Right atrium auricular region (tissue), 2 donors: ENCODE measurements at regions not wholly inside any gene's neighbourhood (a gene's known extent, or its start where the extent isn't known, plus 50 kb on each side); places are given as distances from the start of the nearest gene placed in this dataset.
"Not testable (repeated sequence)": the region's sequence is repeated elsewhere in the genome, so short reads cannot be mapped to it uniquely, and the experiment has no call there.

ENCODE experiments used
- DNase-seq: peaks from one replicate; pipeline ENCODE4 v3.0.0-alpha.2; 2019; ENCODE audit warnings: low spot score
- H3K27ac ChIP-seq, 2 donors: fragments of 200-600 bp; sonication (generic); 1 replicate in 1 of 2; 2 replicates in 1 of 2; pipeline ENCODE4 v1.5.1; 2016 to 2019
- H3K27me3 ChIP-seq, 2 donors: fragments of 200-600 bp; sonication (generic); one replicate each; pipeline versions ENCODE4 v1.5.1 to v1.6.0; 2017 to 2019
- H3K36me3 ChIP-seq: fragments of 200-600 bp; sonication (generic); one replicate; pipeline ENCODE4 v1.5.1; 2016
- H3K4me1 ChIP-seq, 2 donors: fragments of 200-600 bp; sonication (generic); one replicate each; pipeline versions ENCODE4 v1.5.1 to v1.6.0; 2017 to 2019
- H3K4me3 ChIP-seq, 2 donors: fragments of 200-600 bp; sonication (generic); 1 replicate in 1 of 2; 2 replicates in 1 of 2; pipeline ENCODE4 v1.5.1; 2017 to 2019; ENCODE audit warnings: mild to moderate bottlenecking in 1 of 2, moderate library complexity in 1 of 2
- H3K9me3 ChIP-seq, 2 donors: fragments of 200-600 bp; sonication (generic); one replicate each; pipeline ENCODE4 v1.5.1; 2019
- CTCF ChIP-seq, 2 donors: fragments of 200-600 bp; sonication (generic); IDR thresholded peaks; one replicate each; pipeline ENCODE4 v1.5.1; 2019; ENCODE audit warnings: antibody characterized with exemption in 2 of 2

DNA sequence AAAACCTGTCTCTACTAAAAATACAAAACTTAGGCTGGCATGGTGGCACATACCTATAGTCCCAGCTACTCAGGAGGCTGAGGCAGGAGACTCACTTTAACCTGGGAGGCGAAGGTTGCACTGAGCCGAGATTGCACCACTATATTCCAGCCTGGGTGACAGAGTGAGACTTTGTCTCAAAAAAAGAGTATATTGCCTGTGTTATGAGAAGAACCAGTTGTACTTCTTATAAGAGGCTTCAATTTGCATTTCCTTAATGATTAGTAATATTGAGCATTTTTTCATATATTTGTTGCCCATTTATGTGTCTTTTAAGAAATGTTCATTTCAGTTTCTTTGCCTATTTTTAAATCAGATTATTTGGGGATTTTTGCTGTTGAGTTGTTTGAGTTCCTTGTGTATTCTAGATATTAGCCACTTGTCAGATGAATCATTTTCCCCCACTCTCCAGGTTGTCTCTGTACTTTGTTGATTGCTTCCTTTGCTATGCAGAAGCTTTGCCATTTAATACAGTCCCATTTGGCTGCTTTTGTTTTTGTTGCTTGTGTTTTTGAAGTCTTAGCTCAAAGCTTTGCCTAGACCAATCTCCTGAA is 75.8 kb upstream of the LRPPRC start:
- Histone ChIP-seq H3K36me3 (no peaks in the 10 kb centered on the region), H3K27ac (no peak overlapping the region), H3K9me3 (no peaks in the 10 kb centered on the region), H3K4me1 (no peaks in the 10 kb centered on the region), H3K4me3 (no peak overlapping the region), H3K27me3 (no peaks in the 10 kb centered on the region)
- no peak for DNase-seq
- TF ChIP-seq CTCF (IDR thresholded peaks at IDR 0.05), result no peak

DNA sequence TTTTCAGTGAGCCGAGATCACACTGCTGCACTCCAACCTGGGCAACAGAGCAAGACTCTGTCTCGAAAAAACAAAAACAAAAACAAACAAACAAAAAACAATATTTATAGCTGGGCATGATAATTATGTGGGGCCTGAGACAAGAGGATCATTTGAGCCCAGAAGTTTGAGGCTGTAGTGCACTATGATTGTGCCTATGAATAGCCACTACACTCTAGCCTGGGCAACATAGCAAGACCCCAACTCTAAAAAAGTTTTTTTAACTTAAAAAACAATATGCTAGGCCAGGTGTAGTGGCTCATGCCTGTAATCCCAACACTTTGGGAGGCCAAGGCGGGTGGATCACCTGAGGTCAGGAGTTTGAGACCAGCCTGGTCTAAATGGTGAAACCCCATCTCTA is 77.9 kb upstream of the LRPPRC start:
- H3K4me1 ChIP-seq, H3K27me3 ChIP-seq, H3K27ac ChIP-seq, H3K36me3 ChIP-seq, DNase-seq, H3K9me3 ChIP-seq, H3K4me3 ChIP-seq: not testable (repeated sequence)

DNA sequence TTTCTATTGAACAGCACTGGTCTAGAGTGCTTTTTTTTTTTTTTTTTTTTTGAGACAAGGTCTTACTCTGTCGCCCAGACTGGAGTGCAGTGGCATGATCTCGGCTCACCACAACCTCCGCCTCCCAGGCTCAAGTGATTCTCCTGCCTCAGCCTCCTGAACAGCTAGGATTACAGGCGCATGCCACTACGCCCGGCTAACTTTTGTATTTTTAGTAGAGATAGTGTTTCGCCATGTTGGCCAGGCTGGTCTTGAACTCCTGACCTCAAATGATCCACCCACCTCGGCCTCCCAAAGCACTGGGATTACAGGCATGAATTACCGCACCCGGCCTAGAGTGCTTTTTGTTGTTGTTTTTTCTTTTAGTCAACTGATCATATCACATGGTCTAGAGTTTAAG is 79.0 kb upstream of the LRPPRC start:
- H3K9me3 ChIP-seq, H3K4me3 ChIP-seq, DNase-seq, H3K4me1 ChIP-seq, H3K27me3 ChIP-seq, H3K36me3 ChIP-seq, H3K27ac ChIP-seq: not testable (repeated sequence)

DNA sequence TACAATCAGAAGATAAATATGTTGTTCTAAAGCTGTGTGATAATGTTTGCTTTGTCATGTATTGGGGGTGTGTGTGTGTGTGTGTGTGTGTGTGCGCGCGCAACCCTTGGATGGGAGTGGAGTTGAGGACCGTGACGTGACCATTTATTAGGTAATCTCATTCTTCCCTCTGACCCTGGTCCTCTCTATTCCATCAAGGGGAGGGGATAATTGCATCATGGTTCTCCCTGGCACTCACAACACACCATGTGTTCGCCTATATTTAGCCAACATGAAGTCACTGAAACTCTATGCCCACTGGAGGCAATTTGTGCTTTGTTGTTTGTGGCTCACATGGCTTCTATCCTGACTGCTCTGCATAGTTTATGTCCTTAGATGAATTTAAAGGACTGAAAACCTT is 79.8 kb upstream of the LRPPRC start:
- TF ChIP-seq CTCF (IDR thresholded peaks at IDR 0.05), result no peak
- Histone ChIP-seq H3K27ac (no peak overlapping the region), H3K36me3 (no peaks in the 10 kb centered on the region), H3K9me3 (no peaks in the 10 kb centered on the region), H3K4me1 (no peaks in the 10 kb centered on the region), H3K27me3 (no peaks in the 10 kb centered on the region), H3K4me3 (no peak overlapping the region)
- DNase-seq, result no peak

GRCh38 chr2:44077942-44078511 is 82.2 kb upstream of the LRPPRC start:
- H3K9me3 ChIP-seq, result no peaks in the 10 kb centered on the region
- H3K27me3 ChIP-seq, result no peaks in the 10 kb centered on the region
- no peak for TF ChIP-seq CTCF (IDR thresholded peaks at IDR 0.05)
- H3K36me3 ChIP-seq, result no peaks in the 10 kb centered on the region
- no peak for DNase-seq
- no peaks in the 10 kb centered on the region for H3K4me1 ChIP-seq
- no peak overlapping the region for H3K27ac ChIP-seq
- no peak overlapping the region for H3K4me3 ChIP-seq

DNA sequence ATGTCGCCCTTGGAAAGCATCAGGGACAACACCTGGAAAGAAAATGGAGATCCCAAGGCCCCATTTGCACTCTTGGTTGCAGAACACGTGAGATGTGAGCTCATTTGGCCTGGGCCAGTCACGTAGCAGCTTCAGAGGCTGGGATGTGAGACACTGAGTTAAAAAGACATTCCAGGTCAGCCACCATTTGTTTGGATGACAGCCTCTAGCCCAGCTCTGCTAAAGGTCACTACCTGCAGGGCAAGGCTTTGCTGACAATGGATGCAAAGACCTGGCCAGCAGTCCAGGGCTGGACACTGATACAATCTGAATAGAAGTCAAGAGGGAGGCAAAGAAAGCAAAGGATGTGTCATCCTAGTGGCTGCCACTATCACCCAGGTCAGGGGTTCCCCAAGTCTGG is 83.9 kb upstream of the LRPPRC start:
- no peaks in the 10 kb centered on the region for H3K9me3 ChIP-seq
- no peak for TF ChIP-seq CTCF (IDR thresholded peaks at IDR 0.05)
- H3K36me3 ChIP-seq, result no peaks in the 10 kb centered on the region
- H3K4me1 ChIP-seq, result no peaks in the 10 kb centered on the region
- H3K27me3 ChIP-seq, result no peaks in the 10 kb centered on the region
- no peak overlapping the region for H3K27ac ChIP-seq
- no peak for DNase-seq
- no peak overlapping the region for H3K4me3 ChIP-seq

- DNase-seq, result no peak
- H3K27ac ChIP-seq, result no peak overlapping the region
- H3K36me3 ChIP-seq, result no peaks in the 10 kb centered on the region
- no peak for TF ChIP-seq CTCF (IDR thresholded peaks at IDR 0.05)
- no peaks in the 10 kb centered on the region for H3K9me3 ChIP-seq
- peaks cover 0 to 16% of the 10 kb centered on the region in 2 donors for H3K4me1 ChIP-seq
- no peak overlapping the region for H3K4me3 ChIP-seq
- H3K27me3 ChIP-seq, result no peaks in the 10 kb centered on the region
Observed at GRCh38 chr2:44083054-44083453, 85.6 kb upstream of the PPM1B start.
